MM.1S (cell line): ENCODE measurements at regions not wholly inside any gene's neighbourhood (a gene's known extent, or its start where the extent isn't known, plus 50 kb on each side); places are given as distances from the start of the nearest gene placed in this dataset.

Source experiments
- CTCF ChIP-seq: fragments of 300-600 bp; sonication (generic); IDR thresholded peaks from 2 replicates; pipeline ENCODE4 v1.5.1; 2016; ENCODE audit warnings: antibody characterized with exemption, low read length, mixed read lengths
- EZH2phosphoT487 ChIP-seq: fragments of 300-600 bp; sonication (generic); IDR thresholded peaks from 2 replicates; pipeline ENCODE4 v1.6.1; 2018; ENCODE audit warnings: antibody characterized with exemption, low read length

GRCh38 chr10:112039823-112040222, 143.7 kb downstream of the GPAM start:
- no peak for TF ChIP-seq CTCF
- TF ChIP-seq EZH2phosphoT487, result no peak
